ENCODE measurements at regions not wholly inside any gene's neighbourhood (a gene's known extent, or its start where the extent isn't known, plus 50 kb on each side); places are given as distances from the start of the nearest gene placed in this dataset.

- TF ChIP-seq CTCF (IDR thresholded peaks at IDR 0.05) (no peak), POLR2A (IDR thresholded peaks at IDR 0.05) (no peak), EP300 (IDR thresholded peaks at IDR 0.05) (no peak)
Observed at GRCh38 chr7:25436413-25436812, 208.1 kb upstream of the NPVF start.
